ENCODE measurements at regions not wholly inside any gene's neighbourhood (a gene's known extent, or its start where the extent isn't known, plus 50 kb on each side); places are given as distances from the start of the nearest gene placed in this dataset.

- no peak for DNase-seq
- Mint-ChIP-seq H3K9me3 (ENCODE audit: low read depth, unreplicated experiment) (no peaks in the 10 kb centered on the region), H3K36me3 (ENCODE audit: insufficient read depth, unreplicated experiment) (no peaks in the 10 kb centered on the region), H3K27ac (ENCODE audit: unreplicated experiment) (no peak overlapping the region), H3K27me3 (ENCODE audit: unreplicated experiment) (no peaks in the 10 kb centered on the region), H3K4me3 (ENCODE audit: low read depth, unreplicated experiment) (no peak overlapping the region), H3K4me1 (ENCODE audit: low read depth, unreplicated experiment) (peaks cover 15% of the 10 kb centered on the region)
- intact Hi-C loops (cut with micrococcal nuclease; ENCODE audit: unreplicated experiment), result no loop called here
- TF ChIP-seq, protein P1, sequence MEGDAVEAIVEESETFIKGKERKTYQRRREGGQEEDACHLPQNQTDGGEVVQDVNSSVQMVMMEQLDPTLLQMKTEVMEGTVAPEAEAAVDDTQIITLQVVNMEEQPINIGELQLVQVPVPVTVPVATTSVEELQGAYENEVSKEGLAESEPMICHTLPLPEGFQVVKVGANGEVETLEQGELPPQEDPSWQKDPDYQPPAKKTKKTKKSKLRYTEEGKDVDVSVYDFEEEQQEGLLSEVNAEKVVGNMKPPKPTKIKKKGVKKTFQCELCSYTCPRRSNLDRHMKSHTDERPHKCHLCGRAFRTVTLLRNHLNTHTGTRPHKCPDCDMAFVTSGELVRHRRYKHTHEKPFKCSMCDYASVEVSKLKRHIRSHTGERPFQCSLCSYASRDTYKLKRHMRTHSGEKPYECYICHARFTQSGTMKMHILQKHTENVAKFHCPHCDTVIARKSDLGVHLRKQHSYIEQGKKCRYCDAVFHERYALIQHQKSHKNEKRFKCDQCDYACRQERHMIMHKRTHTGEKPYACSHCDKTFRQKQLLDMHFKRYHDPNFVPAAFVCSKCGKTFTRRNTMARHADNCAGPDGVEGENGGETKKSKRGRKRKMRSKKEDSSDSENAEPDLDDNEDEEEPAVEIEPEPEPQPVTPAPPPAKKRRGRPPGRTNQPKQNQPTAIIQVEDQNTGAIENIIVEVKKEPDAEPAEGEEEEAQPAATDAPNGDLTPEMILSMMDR (IDR thresholded peaks at IDR 0.05; ENCODE audit: unreplicated experiment), result no peak
- no TSS peak for BruUV-seq (replicated peaks)
- CTCF ChIA-PET, result no interaction called here
Measured at GRCh38 chr2:150019063-150019462, 431.5 kb upstream of the MMADHC start.

DNA sequence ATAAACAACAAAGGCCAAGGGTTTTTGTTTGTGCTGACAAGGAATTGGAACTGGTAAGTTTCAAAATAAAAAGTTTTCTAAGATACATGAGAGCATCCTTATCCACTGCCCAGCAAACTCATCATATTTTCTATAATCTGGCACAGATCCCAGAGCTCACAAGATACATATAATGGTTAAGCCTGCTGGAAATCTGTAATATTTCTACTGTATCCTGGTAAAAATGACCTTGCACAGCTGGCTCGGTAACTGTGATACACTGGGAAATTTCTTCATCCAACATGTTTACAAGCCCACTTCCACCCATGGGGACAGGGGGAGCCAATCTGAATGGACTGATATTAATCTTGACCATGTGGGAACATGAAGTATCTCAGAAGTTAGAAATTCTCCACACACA is 425.4 kb upstream of the MMADHC start:
- no peaks in the 10 kb centered on the region for H3K27me3 Mint-ChIP-seq (ENCODE audit: unreplicated experiment)

GRCh38 chr2:150011161-150011730 is 423.7 kb upstream of the MMADHC start:
- TF ChIP-seq, protein P1 (IDR thresholded peaks at IDR 0.05; ENCODE audit: unreplicated experiment), result no peak
- DNase-seq, result no peak
- Mint-ChIP-seq H3K27me3 (ENCODE audit: unreplicated experiment) (no peaks in the 10 kb centered on the region), H3K36me3 (ENCODE audit: insufficient read depth, unreplicated experiment) (no peaks in the 10 kb centered on the region), H3K4me3 (ENCODE audit: low read depth, unreplicated experiment) (no peak overlapping the region), H3K9me3 (ENCODE audit: low read depth, unreplicated experiment) (no peaks in the 10 kb centered on the region), H3K27ac (ENCODE audit: unreplicated experiment) (no peak overlapping the region), H3K4me1 (ENCODE audit: low read depth, unreplicated experiment) (no peaks in the 10 kb centered on the region)
- CTCF ChIA-PET, result no interaction called here
- no TSS peak for BruUV-seq (replicated peaks)
- intact Hi-C loops (cut with micrococcal nuclease; ENCODE audit: unreplicated experiment), result no loop called here

More for the DNA sequence above, 425.4 kb upstream of the MMADHC start:
- intact Hi-C loops (cut with micrococcal nuclease; ENCODE audit: unreplicated experiment), result no loop called here
- DNase-seq, result no peak
- no TSS peak for BruUV-seq (replicated peaks)
- H3K27ac Mint-ChIP-seq (ENCODE audit: unreplicated experiment), result no peak overlapping the region
- H3K36me3 Mint-ChIP-seq (ENCODE audit: insufficient read depth, unreplicated experiment), result no peaks in the 10 kb centered on the region
- CTCF ChIA-PET, result no interaction called here
- H3K9me3 Mint-ChIP-seq (ENCODE audit: low read depth, unreplicated experiment), result no peaks in the 10 kb centered on the region
- H3K4me1 Mint-ChIP-seq (ENCODE audit: low read depth, unreplicated experiment), result no peaks in the 10 kb centered on the region
- TF ChIP-seq, protein P1 (IDR thresholded peaks at IDR 0.05; ENCODE audit: unreplicated experiment), result no peak
- no peak overlapping the region for H3K4me3 Mint-ChIP-seq (ENCODE audit: low read depth, unreplicated experiment)

DNA sequence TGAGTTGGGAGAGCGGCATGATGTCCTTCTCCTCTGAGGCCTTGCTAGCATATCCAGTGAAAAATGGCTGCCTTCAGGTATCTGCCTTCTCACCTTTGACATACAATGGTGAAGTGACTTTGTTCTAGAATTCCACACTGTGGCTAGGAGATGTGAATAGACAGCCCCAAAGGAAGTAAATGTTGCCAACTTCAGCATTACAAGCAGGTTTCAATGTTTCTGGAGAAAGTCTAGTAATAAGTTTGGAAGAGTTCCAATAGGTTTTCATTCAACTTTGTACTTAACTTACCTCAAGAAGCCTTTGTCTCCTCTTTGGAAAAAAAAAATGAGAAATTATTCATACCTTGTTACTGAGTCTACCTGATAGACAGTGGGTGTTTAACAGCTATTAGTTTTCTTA is 421.3 kb upstream of the MMADHC start:
- CTCF ChIA-PET, result no interaction called here
- Mint-ChIP-seq H3K9me3 (ENCODE audit: low read depth, unreplicated experiment) (no peaks in the 10 kb centered on the region), H3K4me1 (ENCODE audit: low read depth, unreplicated experiment) (no peaks in the 10 kb centered on the region)

More for the DNA sequence above, 421.3 kb upstream of the MMADHC start:
- TF ChIP-seq, protein P1 (IDR thresholded peaks at IDR 0.05; ENCODE audit: unreplicated experiment), result no peak
- no peak overlapping the region for H3K4me3 Mint-ChIP-seq (ENCODE audit: low read depth, unreplicated experiment)
- no peaks in the 10 kb centered on the region for H3K36me3 Mint-ChIP-seq (ENCODE audit: insufficient read depth, unreplicated experiment)
- H3K27me3 Mint-ChIP-seq (ENCODE audit: unreplicated experiment), result no peaks in the 10 kb centered on the region
- intact Hi-C loops (cut with micrococcal nuclease; ENCODE audit: unreplicated experiment), result no loop called here
- H3K27ac Mint-ChIP-seq (ENCODE audit: unreplicated experiment), result no peak overlapping the region
- BruUV-seq (replicated peaks), result no TSS peak
- DNase-seq, result no peak

Data from Calu3 (cell line).